ENCODE measurements at regions not wholly inside any gene's neighbourhood (a gene's known extent, or its start where the extent isn't known, plus 50 kb on each side); places are given as distances from the start of the nearest gene placed in this dataset.

GRCh38 chr5:15433709-15434108 lies 66.3 kb upstream of the FBXL7 start:
- in situ Hi-C loops (cut with HindIII; ENCODE audit: low sequenced_read_pairs): no loop called here
- DNase-seq (ENCODE audit: low read depth): no peak
- no peak overlapping the region for H3K4me3 ChIP-seq (ENCODE audit: low read depth, low read length)
- TF ChIP-seq CTCF (IDR thresholded peaks at IDR 0.05; ENCODE audit: low read depth, low read length, missing control alignments): no peak

GRCh38 chr5:15431923-15432322 lies 68.1 kb upstream of the FBXL7 start:
- TF ChIP-seq CTCF (IDR thresholded peaks at IDR 0.05; ENCODE audit: low read depth, low read length, missing control alignments): no peak
- no peak for DNase-seq (ENCODE audit: low read depth)
- H3K4me3 ChIP-seq (ENCODE audit: low read depth, low read length): no peak overlapping the region
- in situ Hi-C loops (cut with HindIII; ENCODE audit: low sequenced_read_pairs): no loop called here

GRCh38 chr5:15425766-15426165 lies 74.2 kb upstream of the FBXL7 start:
- peak overlapping the region; percentile 4 for H3K4me3 ChIP-seq (ENCODE audit: low read depth, low read length)
- no peak for DNase-seq (ENCODE audit: low read depth)
- TF ChIP-seq CTCF (IDR thresholded peaks at IDR 0.05; ENCODE audit: low read depth, low read length, missing control alignments): no peak
- in situ Hi-C loops (cut with HindIII; ENCODE audit: low sequenced_read_pairs): no loop called here

- no peak overlapping the region for H3K4me3 ChIP-seq (ENCODE audit: low read depth, low read length)
- in situ Hi-C loops (cut with HindIII; ENCODE audit: low sequenced_read_pairs): no loop called here
- DNase-seq (ENCODE audit: low read depth): no peak
- no peak for TF ChIP-seq CTCF (IDR thresholded peaks at IDR 0.05; ENCODE audit: low read depth, low read length, missing control alignments)
Observed at GRCh38 chr5:15424769-15425168, 75.2 kb upstream of the FBXL7 start.

- H3K4me3 ChIP-seq (ENCODE audit: low read depth, low read length): no peak overlapping the region
- no peak for DNase-seq (ENCODE audit: low read depth)
- in situ Hi-C loops (cut with HindIII; ENCODE audit: low sequenced_read_pairs): no loop called here
- no peak for TF ChIP-seq CTCF (IDR thresholded peaks at IDR 0.05; ENCODE audit: low read depth, low read length, missing control alignments)
Observed at GRCh38 chr5:15421921-15422412, 78.0 kb upstream of the FBXL7 start.

- no peak overlapping the region for H3K4me3 ChIP-seq (ENCODE audit: low read depth, low read length)
- DNase-seq (ENCODE audit: low read depth): no peak
- in situ Hi-C loops (cut with HindIII; ENCODE audit: low sequenced_read_pairs): no loop called here
- no peak for TF ChIP-seq CTCF (IDR thresholded peaks at IDR 0.05; ENCODE audit: low read depth, low read length, missing control alignments)
Observed at GRCh38 chr5:15421381-15421780, 78.6 kb upstream of the FBXL7 start.

GRCh38 chr5:15420201-15420600 lies 79.8 kb upstream of the FBXL7 start:
- DNase-seq (ENCODE audit: low read depth): no peak
- TF ChIP-seq CTCF (IDR thresholded peaks at IDR 0.05; ENCODE audit: low read depth, low read length, missing control alignments): no peak
- H3K4me3 ChIP-seq (ENCODE audit: low read depth, low read length): no peak overlapping the region
- in situ Hi-C loops (cut with HindIII; ENCODE audit: low sequenced_read_pairs): no loop called here
